ENCODE measurements at regions not wholly inside any gene's neighbourhood (a gene's known extent, or its start where the extent isn't known, plus 50 kb on each side); places are given as distances from the start of the nearest gene placed in this dataset.
A peak's percentile ranks its signal among the peaks of the same experiment; 100 is the strongest.

GRCh38 chr6:29884261-29884660 is 56.6 kb downstream of the HLA-G start:
- no peak for DNase-seq

GRCh38 chr6:29886701-29887100 is 55.6 kb upstream of the HLA-A start:
- DNase-seq: no peak

GRCh38 chr6:29887330-29887818 is 55.0 kb upstream of the HLA-A start:
- peak; percentile 72 for DNase-seq

- DNase-seq: peak; percentile 95
Measured at GRCh38 chr6:29887819-29888776, 54.2 kb upstream of the HLA-A start.

Measured in activated effector memory CD4-positive, alpha-beta T cell treated with anti-CD3 and anti-CD28 coated beads, Interleukin-2, amount 50 U/mL, for 16 hours (primary cell).